ENCODE measurements at regions not wholly inside any gene's neighbourhood (a gene's known extent, or its start where the extent isn't known, plus 50 kb on each side); places are given as distances from the start of the nearest gene placed in this dataset.

DNA sequence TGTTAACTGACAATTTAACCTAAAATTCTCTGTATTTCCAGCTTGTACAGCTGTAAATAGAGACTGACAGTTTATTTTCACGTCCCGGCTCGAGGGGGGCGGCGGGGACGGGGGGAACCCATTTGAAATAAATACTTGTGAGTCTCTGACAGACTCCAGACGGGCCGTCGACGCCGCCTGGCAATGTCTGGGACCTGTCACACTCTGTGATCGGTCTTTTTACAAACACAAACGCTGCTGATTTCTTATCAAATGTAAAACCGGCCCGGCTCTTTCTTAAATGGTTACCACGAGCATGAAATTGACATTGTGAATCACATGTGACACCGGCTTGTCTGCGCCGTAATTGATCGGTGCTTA, 57.0 kb downstream of the UNCX start:
- intact Hi-C loops (cut with micrococcal nuclease), result no loop called here
- Histone ChIP-seq H3K27me3 (ENCODE audit: control insufficient read depth in 2 of 2, insufficient read depth in 2 of 2, low read length in 2 of 2) (peaks cover 10 to 14% of the 10 kb centered on the region in 2 experiments), H3K36me3 (ENCODE audit: control insufficient read depth in 2 of 2, extremely low read depth in 1 of 2, insufficient read depth in 2 of 2, low read length in 2 of 2) (no peaks in the 10 kb centered on the region), H3K4me1 (ENCODE audit: control insufficient read depth, extremely low read depth, insufficient read depth, low read length) (no peaks in the 10 kb centered on the region), H3K79me2 (ENCODE audit: control insufficient read depth, insufficient read depth, low read length) (no peaks in the 10 kb centered on the region), H4K20me1 (replicated peaks; ENCODE audit: control insufficient read depth, extremely low read depth, insufficient read depth, low read length) (no peaks in the 10 kb centered on the region), H3K27ac (ENCODE audit: insufficient read depth, low read depth, low read length) (no peak overlapping the region), H3K9me3 (replicated peaks; ENCODE audit: control insufficient read depth, insufficient read depth, low read length) (no peaks in the 10 kb centered on the region), H3K9ac (replicated peaks; ENCODE audit: extremely low read depth, insufficient read depth, low read length) (no peak overlapping the region), H3K4me3 (replicated peaks in 1 of 3; ENCODE audit: insufficient read depth in 1 of 3, low read depth in 1 of 3, low read length in 3 of 3) (no peak overlapping the region), H3K4me2 (ENCODE audit: insufficient read depth, low read length) (no peak overlapping the region), H3K9me1 (replicated peaks; ENCODE audit: control insufficient read depth, extremely low read depth, insufficient read depth, low read length) (no peaks in the 10 kb centered on the region), H2AFZ (ENCODE audit: low read depth, low read length) (no peak overlapping the region)
- TF ChIP-seq JUN (IDR thresholded peaks at IDR 0.05; ENCODE audit: borderline replicate concordance, insufficient read depth, insufficient read length, low read depth) (no peak), EZH2 (IDR thresholded peaks at IDR 0.05; ENCODE audit: borderline replicate concordance, low read depth, low read length, severe bottlenecking) (no peak), MYC (IDR thresholded peaks at IDR 0.05; ENCODE audit: low read depth, low read length) (no peak), POLR2A (IDR thresholded peaks at IDR 0.05; ENCODE audit: low read depth, low read length) (no peak), GATA2 (IDR thresholded peaks at IDR 0.05; ENCODE audit: insufficient read depth, insufficient read length, low read depth, low read length) (no peak), POLR2AphosphoS5 (IDR thresholded peaks at IDR 0.05; ENCODE audit: insufficient read depth, low read depth, low read length) (no peak)
- TF ChIP-seq, protein P1, sequence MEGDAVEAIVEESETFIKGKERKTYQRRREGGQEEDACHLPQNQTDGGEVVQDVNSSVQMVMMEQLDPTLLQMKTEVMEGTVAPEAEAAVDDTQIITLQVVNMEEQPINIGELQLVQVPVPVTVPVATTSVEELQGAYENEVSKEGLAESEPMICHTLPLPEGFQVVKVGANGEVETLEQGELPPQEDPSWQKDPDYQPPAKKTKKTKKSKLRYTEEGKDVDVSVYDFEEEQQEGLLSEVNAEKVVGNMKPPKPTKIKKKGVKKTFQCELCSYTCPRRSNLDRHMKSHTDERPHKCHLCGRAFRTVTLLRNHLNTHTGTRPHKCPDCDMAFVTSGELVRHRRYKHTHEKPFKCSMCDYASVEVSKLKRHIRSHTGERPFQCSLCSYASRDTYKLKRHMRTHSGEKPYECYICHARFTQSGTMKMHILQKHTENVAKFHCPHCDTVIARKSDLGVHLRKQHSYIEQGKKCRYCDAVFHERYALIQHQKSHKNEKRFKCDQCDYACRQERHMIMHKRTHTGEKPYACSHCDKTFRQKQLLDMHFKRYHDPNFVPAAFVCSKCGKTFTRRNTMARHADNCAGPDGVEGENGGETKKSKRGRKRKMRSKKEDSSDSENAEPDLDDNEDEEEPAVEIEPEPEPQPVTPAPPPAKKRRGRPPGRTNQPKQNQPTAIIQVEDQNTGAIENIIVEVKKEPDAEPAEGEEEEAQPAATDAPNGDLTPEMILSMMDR (IDR thresholded peaks at IDR 0.05; ENCODE audit: extremely low read depth in 1 of 2, insufficient read depth in 1 of 2, low read depth in 1 of 2, low read length in 2 of 2), result no peak
- TF ChIP-seq, protein P2, sequence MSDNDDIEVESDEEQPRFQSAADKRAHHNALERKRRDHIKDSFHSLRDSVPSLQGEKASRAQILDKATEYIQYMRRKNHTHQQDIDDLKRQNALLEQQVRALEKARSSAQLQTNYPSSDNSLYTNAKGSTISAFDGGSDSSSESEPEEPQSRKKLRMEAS (IDR thresholded peaks at IDR 0.05; ENCODE audit: insufficient read depth, insufficient read length), result no peak
- FAIRE-seq (no peak), DNase-seq (ENCODE audit: low read depth, low spot score) (no peak)
- dilution Hi-C loops (cut with MboI; ENCODE audit: extremely low pct_ligation_motif_present, low sequenced_read_pairs), result no loop called here
- CTCF ChIA-PET, result interaction anchor here (0.5 kb wide), 1 partner anchor 123 kb away, joined by 3 read pairs; no protein-coding TSS in a partner anchor
- POLR2A ChIA-PET, result no interaction called here
- BruUV-seq (replicated peaks), result no TSS peak
